HG03159 (cell line): ENCODE measurements at regions not wholly inside any gene's neighbourhood (a gene's known extent, or its start where the extent isn't known, plus 50 kb on each side); places are given as distances from the start of the nearest gene placed in this dataset.
"Not testable (repeated sequence)": the region's sequence is repeated elsewhere in the genome, so short reads cannot be mapped to it uniquely, and the experiment has no call there.

ENCODE experiments used
- ATAC-seq: cut with Tn5 transposase; IDR thresholded peaks from one replicate; pipeline ENCODE4 v1.9.1; 2021; ENCODE audit warnings: mild to moderate bottlenecking, moderate library complexity; ENCODE audit not compliant: unreplicated experiment

- no peak for ATAC-seq
Observed at GRCh38 chr1:59185163-59185860, 111.6 kb upstream of the FGGY start.

DNA sequence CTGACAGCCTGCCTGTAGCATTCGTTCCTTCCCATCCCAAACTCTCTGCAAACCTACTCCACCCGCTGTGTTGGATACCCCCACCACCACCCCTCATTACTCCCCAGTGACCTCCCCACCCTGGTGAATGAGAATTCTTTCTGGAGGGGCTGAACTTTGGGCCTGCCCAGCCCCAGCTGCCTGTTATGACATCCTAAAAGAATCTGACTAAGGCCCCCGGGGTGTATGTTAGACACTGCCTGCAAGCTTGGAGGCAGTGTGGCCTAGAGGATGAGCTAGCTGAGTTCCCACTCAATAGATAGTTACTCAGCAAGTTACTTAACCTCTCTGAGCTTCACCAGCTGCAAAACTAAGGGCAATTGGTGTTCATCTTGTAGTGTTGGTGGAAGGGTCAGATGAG, 110.2 kb upstream of the FGGY start:
- no peak for ATAC-seq

DNA sequence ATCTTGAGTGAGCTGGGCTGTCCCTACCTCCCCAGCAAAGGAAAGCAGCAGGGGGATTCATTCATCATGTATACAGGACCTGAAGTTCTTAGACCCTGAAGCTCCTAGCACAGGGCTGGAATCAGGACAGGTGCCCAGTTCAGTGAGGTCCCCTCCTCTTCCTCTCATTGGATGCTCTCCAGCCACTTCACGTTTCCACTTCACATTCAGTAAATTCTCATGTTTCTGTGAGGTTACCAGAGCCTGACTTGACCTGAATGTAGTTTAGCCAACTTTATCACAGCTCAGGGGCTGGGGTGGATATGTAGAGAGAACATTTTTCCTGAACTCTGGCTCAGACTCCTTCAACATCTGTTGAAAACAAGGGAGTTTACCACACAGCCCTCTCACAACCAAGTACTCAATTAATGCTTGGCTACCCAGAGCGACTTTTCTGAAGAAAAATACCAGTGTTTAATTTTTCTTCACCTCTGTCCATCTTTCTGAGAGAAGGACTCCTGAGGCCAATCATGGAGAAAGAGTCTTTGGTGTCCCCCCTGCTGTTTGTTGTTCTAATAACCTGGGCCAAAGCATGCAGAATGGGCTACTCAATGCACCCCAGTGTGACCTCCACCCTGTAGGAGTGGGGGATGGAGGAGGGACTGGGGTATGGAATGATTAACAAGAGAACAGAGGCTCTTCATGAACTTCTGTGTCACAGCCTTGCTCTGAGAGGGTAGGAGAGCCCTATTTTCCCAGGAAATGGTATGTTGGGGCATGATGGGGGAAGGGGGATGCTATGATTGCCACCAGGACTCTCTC, 108.3 kb upstream of the FGGY start:
- no peak for ATAC-seq

DNA sequence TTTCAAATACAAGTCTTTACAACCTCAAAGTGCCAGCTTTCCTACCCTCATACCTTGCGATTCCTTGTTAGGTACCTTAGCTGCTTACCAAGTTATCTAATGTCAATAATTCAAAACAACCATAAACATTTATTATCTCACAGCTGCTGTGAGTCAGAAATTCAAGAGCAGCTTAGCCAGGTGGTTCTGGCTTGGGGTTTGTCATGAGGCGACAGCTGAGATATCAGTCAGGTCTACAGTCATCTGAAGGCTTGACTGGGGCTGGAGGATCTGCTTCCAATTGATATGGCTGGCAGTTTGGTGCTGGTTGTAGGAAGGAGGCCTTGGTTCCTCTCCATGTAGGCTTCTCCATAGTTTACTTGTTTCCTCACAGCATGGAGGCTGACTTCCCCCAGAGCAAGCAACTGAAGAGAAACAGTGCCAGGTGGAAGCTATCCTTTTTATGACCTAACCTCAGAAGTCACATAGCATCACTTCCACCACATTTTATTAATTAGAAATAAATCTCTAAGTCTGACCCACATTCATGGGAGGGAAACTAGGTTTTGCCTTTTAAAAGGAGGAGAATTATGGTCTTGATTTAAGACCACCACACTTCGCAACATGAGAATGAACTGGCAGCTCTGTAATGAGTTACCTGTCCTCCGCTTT, 103.3 kb upstream of the FGGY start:
- no peak for ATAC-seq

GRCh38 chr1:59194621-59195020, 102.3 kb upstream of the FGGY start:
- no peak for ATAC-seq

GRCh38 chr1:59195151-59195550, 101.7 kb upstream of the FGGY start:
- no peak for ATAC-seq

DNA sequence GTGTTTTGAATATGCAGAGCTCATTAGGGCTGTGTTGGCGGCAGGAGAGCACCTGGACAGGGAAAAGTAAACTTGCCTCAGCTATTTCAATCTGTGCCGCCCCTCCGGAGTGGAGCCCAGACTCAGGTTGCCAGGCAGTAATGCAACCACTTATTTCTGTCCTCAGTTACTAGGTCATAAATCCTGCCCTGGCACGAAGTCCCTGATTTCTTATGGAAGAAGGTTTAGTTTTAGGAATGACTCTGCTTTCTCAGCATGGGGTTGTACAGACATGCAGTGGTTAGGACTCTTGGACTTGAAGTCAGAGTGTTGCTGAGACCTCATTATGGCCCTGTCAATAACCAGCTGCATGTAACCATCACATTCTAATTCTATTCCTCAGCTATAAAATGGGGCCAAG, 98.3 kb upstream of the FGGY start:
- ATAC-seq: no peak

DNA sequence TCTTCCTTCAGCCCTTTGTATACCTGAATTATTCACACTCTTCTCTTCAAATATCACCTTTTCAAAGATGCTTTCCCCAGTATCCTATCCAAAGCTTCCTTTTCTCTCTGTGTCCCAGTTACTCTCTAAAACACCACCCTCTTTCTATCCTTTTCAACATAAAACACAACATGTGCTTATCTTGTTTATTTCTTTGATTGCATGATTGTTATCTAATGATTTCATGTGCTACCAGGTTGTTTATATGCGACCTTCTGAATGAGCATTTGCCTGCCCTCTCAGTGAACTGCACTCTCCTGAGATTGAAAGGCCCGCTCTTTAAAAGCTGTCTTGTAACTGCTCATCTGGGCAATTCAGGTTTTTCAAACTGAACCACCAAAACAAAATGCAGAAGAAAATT, 97.7 kb upstream of the FGGY start:
- no peak for ATAC-seq

GRCh38 chr1:59199719-59200376, 97.0 kb upstream of the FGGY start:
- ATAC-seq: no peak

GRCh38 chr1:59201341-59201740, 95.6 kb upstream of the FGGY start:
- ATAC-seq: no peak

DNA sequence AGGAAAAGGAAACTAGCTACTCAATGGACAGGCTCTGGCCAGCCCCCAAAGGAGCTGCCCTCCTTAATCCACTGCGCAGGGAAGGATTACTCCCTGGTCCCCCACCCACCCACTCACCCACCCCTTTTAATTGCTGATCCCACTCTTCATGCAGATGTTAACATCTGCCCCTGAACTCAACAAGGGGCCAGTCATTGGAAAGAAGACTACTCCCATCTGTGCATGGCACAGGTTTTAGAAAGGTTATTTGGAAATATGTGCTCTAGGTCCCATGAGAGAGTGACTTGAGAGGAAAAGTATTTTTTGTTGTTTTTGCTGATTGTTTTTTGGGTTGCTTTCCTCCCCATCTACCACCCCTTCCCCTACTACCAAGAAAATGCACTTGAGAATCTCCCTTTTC, 94.4 kb upstream of the FGGY start:
- ATAC-seq: no peak

DNA sequence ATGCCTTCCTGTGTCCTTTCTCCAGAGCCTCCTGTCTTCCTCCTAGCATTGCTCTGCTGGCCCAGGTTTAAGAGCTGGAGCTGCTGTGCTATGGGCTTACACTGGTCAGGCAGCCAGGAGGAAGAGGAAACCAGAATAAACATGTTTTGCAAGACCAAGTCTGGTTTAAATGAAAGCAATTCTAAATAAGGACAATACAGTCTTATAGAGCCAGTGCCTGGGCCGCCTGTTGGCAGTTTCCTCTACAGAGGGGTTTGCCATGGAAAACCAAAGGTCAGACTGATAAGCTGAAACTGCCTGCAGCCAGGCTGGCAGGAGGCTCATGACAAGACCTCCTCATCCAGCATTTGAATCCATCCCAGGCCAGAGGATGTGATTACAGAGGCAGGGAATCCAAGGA, 92.9 kb upstream of the FGGY start:
- ATAC-seq: no peak

DNA sequence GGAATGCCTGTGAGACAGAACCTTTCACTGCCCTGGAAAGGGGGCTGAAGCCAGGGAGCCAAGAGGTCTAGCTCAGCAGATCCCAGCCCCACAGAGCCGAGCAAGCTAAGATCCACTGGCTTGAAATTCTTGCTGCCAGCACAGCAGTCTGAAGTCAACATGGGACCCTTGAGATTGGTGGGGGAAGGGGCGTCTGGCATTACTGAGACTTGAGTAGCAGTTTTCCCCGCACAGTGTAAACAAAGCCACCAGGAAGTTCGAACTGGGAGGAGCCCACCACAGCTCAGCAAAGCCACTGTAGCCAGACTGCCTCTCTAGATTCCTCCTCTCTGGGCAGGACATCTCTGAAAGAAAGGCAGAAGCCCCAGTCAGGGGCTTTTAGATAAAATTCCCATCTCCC, 90.3 kb upstream of the FGGY start:
- ATAC-seq: not testable (repeated sequence)

- ATAC-seq: not testable (repeated sequence)
Observed at GRCh38 chr1:59210430-59210829, 86.5 kb upstream of the FGGY start.

- no peak for ATAC-seq
Observed at GRCh38 chr1:59212706-59213105, 84.2 kb upstream of the FGGY start.

- no peak for ATAC-seq
Observed at GRCh38 chr1:59214248-59215208, 82.4 kb upstream of the FGGY start.

- no peak for ATAC-seq
Observed at GRCh38 chr1:59215766-59216291, 81.1 kb upstream of the FGGY start.

GRCh38 chr1:59217439-59217838, 79.5 kb upstream of the FGGY start:
- not testable (repeated sequence) for ATAC-seq

DNA sequence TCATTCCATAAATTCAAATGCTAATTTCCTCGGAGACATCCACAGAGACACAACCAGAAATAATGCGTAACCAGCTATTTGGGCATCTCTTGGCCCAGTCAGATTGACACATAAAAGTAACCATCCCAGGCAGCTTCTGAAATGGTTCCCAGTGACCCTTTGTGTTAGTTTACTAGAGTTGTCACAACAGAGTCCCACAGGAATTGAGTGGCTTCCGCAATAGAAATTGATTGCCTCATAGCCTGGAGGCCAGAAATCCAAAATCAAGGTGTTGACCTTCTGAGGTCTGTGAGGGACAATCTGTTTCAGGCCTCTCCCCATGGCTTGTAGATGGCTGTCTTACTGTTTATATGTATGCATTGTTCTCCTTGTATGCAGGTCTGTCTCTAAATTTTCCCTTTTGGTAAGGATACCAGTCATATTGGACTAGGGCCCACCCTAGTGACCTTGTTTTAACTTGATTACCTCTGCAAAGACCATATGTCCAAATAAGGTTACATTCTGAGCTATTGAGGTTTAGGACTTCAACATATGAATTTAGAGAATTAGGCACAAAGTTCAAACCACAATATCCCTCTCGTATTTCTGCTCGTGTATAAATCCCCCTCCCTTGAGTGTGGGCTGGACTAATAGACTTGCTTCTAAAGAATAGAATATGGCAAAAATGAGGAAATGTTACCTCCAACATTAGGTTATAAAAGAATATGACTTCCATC, 78.2 kb upstream of the FGGY start:
- ATAC-seq: no peak
